Gastrocnemius medialis (tissue), 4 donors: ENCODE measurements at regions not wholly inside any gene's neighbourhood (a gene's known extent, or its start where the extent isn't known, plus 50 kb on each side); places are given as distances from the start of the nearest gene placed in this dataset.

Experiments
- ATAC-seq, 2 donors: fragments of 150-250 bp; one replicate each; pipeline ENCODE4 v1.9.1; 2016
- DNase-seq, 2 donors: peaks; one replicate each; pipeline ENCODE4 v3.0.0-alpha.2; 2019
- H3K27ac ChIP-seq, 4 donors: fragments of 200-600 bp; sonication (generic); 1 replicate in 1 of 4; 2 replicates in 3 of 4; pipeline ENCODE4 v1.5.1; 2016 to 2018; ENCODE audit warnings: mild to moderate bottlenecking in 2 of 4, moderate library complexity in 1 of 4
- H3K27me3 ChIP-seq, 3 donors: fragments of 200-600 bp; sonication (generic) in 2 of 3; 1 replicate in 1 of 3; 2 replicates in 2 of 3; pipeline versions ENCODE4 v1.5.1 to v1.6.0; 2016 to 2019; ENCODE audit warnings: mild to moderate bottlenecking in 1 of 3, moderate library complexity in 1 of 3
- H3K36me3 ChIP-seq, 2 donors: fragments of 200-600 bp; sonication (generic) in 1 of 2; one replicate each; pipeline ENCODE4 v1.5.1; 2017 to 2018
- H3K4me1 ChIP-seq, 2 donors: fragments of 200-600 bp; sonication (generic) in 1 of 2; one replicate each; pipeline ENCODE4 v1.5.1; 2016 to 2017; ENCODE audit warnings: mild to moderate bottlenecking in 2 of 2
- H3K4me3 ChIP-seq, 4 donors: fragments of 200-600 bp; sonication (generic) in 3 of 4; 1 replicate in 1 of 4; 2 replicates in 3 of 4; pipeline ENCODE4 v1.5.1; 2016 to 2019; ENCODE audit warnings: mild to moderate bottlenecking in 2 of 4
- H3K9me3 ChIP-seq, 3 donors: fragments of 200-600 bp; sonication (generic) in 2 of 3; 1 replicate in 1 of 3; 2 replicates in 2 of 3; pipeline ENCODE4 v1.5.1; 2016 to 2019
- POLR2A ChIP-seq, 2 donors: fragments of 450-650 bp; IDR thresholded peaks; one replicate each; pipeline ENCODE4 v1.6.1; 2017; ENCODE audit warnings: antibody characterized with exemption in 2 of 2, mild to moderate bottlenecking in 2 of 2, moderate library complexity in 2 of 2
- in situ Hi-C, 4 donors: fragments of 200-750 bp; cut with MboI; loops; one replicate each; pipeline versions ENCODE4 v1.15.0 to v1.8.0; 2017; ENCODE audit warnings: low sequenced_read_pairs in 4 of 4
- intact Hi-C: fragments of 100-400 bp; cut with DNase I; formaldehyde crosslinking; loops from one replicate; pipeline ENCODE4 v1.15.1; 2023; ENCODE audit warnings: low total_unique reads
- TF ChIP-seq, protein P1 (sequence below), 5 experiments: fragments of 450-650 bp in 3 of 5; fragments of 200-600 bp in 2 of 5; sonication (generic) in 2 of 5; IDR thresholded peaks in 4 of 5; conservative IDR thresholded peaks in 1 of 5; 1 replicate in 4 of 5; 2 replicates in 1 of 5; pipeline ENCODE4 v1.5.1; 2016 to 2019; ENCODE audit warnings: antibody characterized with exemption in 5 of 5, mild to moderate bottlenecking in 3 of 5, moderate library complexity in 3 of 5

DNA sequence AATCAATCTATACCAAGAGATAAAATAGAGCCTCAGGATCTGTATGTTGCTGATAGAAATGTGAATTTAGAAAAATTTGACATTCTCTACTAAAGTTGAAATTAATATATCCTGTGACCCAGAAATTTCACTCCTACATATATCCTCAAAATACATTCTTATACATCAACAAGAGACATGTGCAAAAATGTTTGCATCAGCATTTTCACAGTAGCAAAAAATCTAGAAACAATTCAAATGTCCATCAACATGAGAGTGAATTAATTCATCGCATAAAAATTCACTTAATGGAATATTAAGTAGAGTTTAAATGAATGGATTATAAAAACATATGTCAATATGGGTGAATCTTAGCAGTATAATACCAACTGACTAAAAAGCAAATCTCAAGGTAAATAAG lies 80.8 kb downstream of the GPR65 start:
- Histone ChIP-seq H3K9me3 (no peaks in the 10 kb centered on the region), H3K27me3 (no peaks in the 10 kb centered on the region), H3K27ac (no peak overlapping the region), H3K36me3 (no peaks in the 10 kb centered on the region), H3K4me1 (no peaks in the 10 kb centered on the region), H3K4me3 (no peak overlapping the region)
- ATAC-seq: no peak
- TF ChIP-seq, protein P1, sequence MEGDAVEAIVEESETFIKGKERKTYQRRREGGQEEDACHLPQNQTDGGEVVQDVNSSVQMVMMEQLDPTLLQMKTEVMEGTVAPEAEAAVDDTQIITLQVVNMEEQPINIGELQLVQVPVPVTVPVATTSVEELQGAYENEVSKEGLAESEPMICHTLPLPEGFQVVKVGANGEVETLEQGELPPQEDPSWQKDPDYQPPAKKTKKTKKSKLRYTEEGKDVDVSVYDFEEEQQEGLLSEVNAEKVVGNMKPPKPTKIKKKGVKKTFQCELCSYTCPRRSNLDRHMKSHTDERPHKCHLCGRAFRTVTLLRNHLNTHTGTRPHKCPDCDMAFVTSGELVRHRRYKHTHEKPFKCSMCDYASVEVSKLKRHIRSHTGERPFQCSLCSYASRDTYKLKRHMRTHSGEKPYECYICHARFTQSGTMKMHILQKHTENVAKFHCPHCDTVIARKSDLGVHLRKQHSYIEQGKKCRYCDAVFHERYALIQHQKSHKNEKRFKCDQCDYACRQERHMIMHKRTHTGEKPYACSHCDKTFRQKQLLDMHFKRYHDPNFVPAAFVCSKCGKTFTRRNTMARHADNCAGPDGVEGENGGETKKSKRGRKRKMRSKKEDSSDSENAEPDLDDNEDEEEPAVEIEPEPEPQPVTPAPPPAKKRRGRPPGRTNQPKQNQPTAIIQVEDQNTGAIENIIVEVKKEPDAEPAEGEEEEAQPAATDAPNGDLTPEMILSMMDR (IDR thresholded peaks at IDR 0.05 in 4 of 5, conservative IDR thresholded peaks at IDR 0.05 in 1 of 5): no peak
- no peak for TF ChIP-seq POLR2A (IDR thresholded peaks at IDR 0.05)
- in situ Hi-C loops: no loop called here
- intact Hi-C loops: no loop called here
- no peak for DNase-seq

DNA sequence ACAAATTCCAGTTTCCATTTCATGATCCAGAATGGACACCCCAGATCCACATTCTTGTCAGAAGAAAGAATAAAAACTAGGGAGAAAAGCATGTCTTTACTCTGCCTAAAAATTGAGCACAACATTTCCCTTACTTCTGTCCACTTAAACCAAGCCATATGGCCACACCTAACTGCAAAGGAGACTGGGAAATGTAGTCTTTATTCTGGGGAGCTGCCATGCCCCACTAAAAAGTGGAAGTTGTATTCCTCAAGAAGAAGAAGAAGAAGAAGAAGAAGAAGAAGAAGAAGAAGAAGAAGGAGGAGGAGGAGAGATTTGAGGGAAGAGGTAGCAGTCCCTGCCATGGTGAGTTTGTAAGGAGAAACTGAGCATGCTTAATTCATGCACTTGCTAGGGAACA lies 84.5 kb downstream of the GPR65 start:
- ATAC-seq (no peak), DNase-seq (no peak)
- H3K36me3 ChIP-seq: no peaks in the 10 kb centered on the region
- no peaks in the 10 kb centered on the region for H3K27me3 ChIP-seq
- H3K27ac ChIP-seq: no peak overlapping the region
- intact Hi-C loops: no loop called here
- no peaks in the 10 kb centered on the region for H3K9me3 ChIP-seq
- H3K4me1 ChIP-seq: no peaks in the 10 kb centered on the region
- in situ Hi-C loops: no loop called here
- no peak overlapping the region for H3K4me3 ChIP-seq
- TF ChIP-seq, protein P1 (IDR thresholded peaks at IDR 0.05 in 4 of 5, conservative IDR thresholded peaks at IDR 0.05 in 1 of 5): no peak
- no peak for TF ChIP-seq POLR2A (IDR thresholded peaks at IDR 0.05)

DNA sequence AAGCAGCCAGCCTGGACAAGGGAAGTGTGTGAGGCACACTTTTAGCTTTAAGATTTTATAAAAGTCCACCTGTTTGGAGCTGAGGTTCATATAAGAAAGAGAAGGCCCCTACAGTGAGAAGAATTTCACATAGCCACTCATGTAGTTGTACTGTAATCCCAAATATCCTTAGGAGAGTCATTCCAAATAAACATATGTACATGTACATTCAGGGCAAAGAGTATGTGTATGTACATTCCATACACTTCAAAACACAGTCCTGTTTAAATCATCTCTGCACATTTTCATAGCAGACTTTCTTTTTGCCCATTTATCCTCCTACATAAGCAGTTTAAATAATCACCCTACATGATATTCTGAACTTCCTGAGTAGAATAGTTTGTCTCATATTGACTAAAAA lies 87.6 kb downstream of the GPR65 start:
- in situ Hi-C loops (no loop called here), intact Hi-C loops (no loop called here)
- TF ChIP-seq POLR2A (IDR thresholded peaks at IDR 0.05): no peak
- TF ChIP-seq, protein P1 (IDR thresholded peaks at IDR 0.05 in 4 of 5, conservative IDR thresholded peaks at IDR 0.05 in 1 of 5): no peak
- DNase-seq (no peak), ATAC-seq (no peak)
- Histone ChIP-seq H3K36me3 (no peaks in the 10 kb centered on the region), H3K4me1 (no peaks in the 10 kb centered on the region), H3K27ac (no peak overlapping the region), H3K27me3 (no peaks in the 10 kb centered on the region), H3K4me3 (no peak overlapping the region), H3K9me3 (no peaks in the 10 kb centered on the region)

GRCh38 chr14:88095791-88096190 lies 90.9 kb downstream of the GPR65 start:
- no peaks in the 10 kb centered on the region for H3K4me1 ChIP-seq
- in situ Hi-C loops: no loop called here
- TF ChIP-seq POLR2A (IDR thresholded peaks at IDR 0.05): no peak
- TF ChIP-seq, protein P1 (IDR thresholded peaks at IDR 0.05 in 4 of 5, conservative IDR thresholded peaks at IDR 0.05 in 1 of 5): no peak

DNA sequence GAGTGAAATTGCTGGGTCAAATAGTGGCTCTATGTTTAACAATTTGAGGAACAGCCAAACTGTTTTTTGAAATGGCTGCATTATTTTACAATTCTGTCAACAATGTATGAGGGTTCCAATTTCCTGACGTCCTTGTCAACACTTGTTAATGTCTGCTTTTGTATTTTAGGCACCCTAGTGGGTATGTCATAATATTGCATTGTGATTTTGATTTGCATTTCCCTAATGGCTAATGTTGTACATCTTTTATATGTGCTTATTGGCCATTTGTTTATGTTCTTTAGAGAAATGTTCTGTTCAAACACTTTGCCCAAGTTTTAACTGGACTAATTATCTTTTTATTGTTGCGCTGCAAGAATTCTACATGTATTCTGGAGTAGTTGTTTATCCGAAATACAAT lies 93.2 kb downstream of the GPR65 start:
- H3K36me3 ChIP-seq: no peaks in the 10 kb centered on the region
- in situ Hi-C loops: no loop called here
- H3K9me3 ChIP-seq: no peaks in the 10 kb centered on the region
- H3K27me3 ChIP-seq: no peaks in the 10 kb centered on the region
- no peak for DNase-seq
- no peaks in the 10 kb centered on the region for H3K4me1 ChIP-seq
- no peak for ATAC-seq
- TF ChIP-seq, protein P1 (IDR thresholded peaks at IDR 0.05 in 4 of 5, conservative IDR thresholded peaks at IDR 0.05 in 1 of 5): no peak
- TF ChIP-seq POLR2A (IDR thresholded peaks at IDR 0.05): no peak
- intact Hi-C loops: no loop called here
- no peak overlapping the region for H3K27ac ChIP-seq
- no peak overlapping the region for H3K4me3 ChIP-seq

More at GRCh38 chr14:88095791-88096190, 90.9 kb downstream of the GPR65 start:
- H3K27me3 ChIP-seq: no peaks in the 10 kb centered on the region
- no peak overlapping the region for H3K27ac ChIP-seq
- no peak overlapping the region for H3K4me3 ChIP-seq
- no peak for DNase-seq
- intact Hi-C loops: no loop called here
- no peaks in the 10 kb centered on the region for H3K36me3 ChIP-seq
- no peaks in the 10 kb centered on the region for H3K9me3 ChIP-seq
- no peak for ATAC-seq
